Hepatocyte (in vitro differentiated cells): ENCODE measurements at regions not wholly inside any gene's neighbourhood (a gene's known extent, or its start where the extent isn't known, plus 50 kb on each side); places are given as distances from the start of the nearest gene placed in this dataset.

Experiments used
- DNase-seq: peaks from one replicate; pipeline ENCODE4 v3.0.0-alpha.2; 2016; ENCODE audit warnings: low spot score
- H2AFZ ChIP-seq: fragments of 200-600 bp; sonication (generic); 2 replicates; pipeline ENCODE4 v1.6.0; 2016; ENCODE audit warnings: antibody characterized with exemption, mild to moderate bottlenecking
- H3K27ac ChIP-seq: fragments of 200-600 bp; sonication (generic); 2 replicates; pipeline ENCODE4 v1.5.1; 2016; ENCODE audit warnings: mild to moderate bottlenecking
- H3K27me3 ChIP-seq: fragments of 200-600 bp; sonication (generic); 2 replicates; pipeline ENCODE4 v1.6.1; 2016
- H3K36me3 ChIP-seq: fragments of 200-600 bp; sonication (generic); replicated peaks from 2 replicates; pipeline ENCODE4 v1.5.1; 2016; ENCODE audit warnings: low read depth; ENCODE audit not compliant: insufficient read depth
- H3K4me1 ChIP-seq: fragments of 200-600 bp; sonication (generic); 2 replicates; pipeline ENCODE4 v1.5.1; 2016; ENCODE audit warnings: mild to moderate bottlenecking, moderate library complexity; ENCODE audit not compliant: insufficient read depth
- H3K4me2 ChIP-seq: fragments of 200-600 bp; sonication (generic); 2 replicates; pipeline ENCODE4 v1.6.0; 2016
- H3K4me3 ChIP-seq: fragments of 200-600 bp; sonication (generic); 2 replicates; pipeline ENCODE4 v1.5.1; 2016; ENCODE audit warnings: mild to moderate bottlenecking
- H3K79me2 ChIP-seq: fragments of 200-600 bp; sonication (generic); 2 replicates; pipeline ENCODE4 v1.6.0; 2017; ENCODE audit warnings: mild to moderate bottlenecking
- H3K9me2 ChIP-seq: fragments of 200-600 bp; sonication (generic); replicated peaks from 2 replicates; pipeline ENCODE4 v1.6.0; 2017; ENCODE audit warnings: mild to moderate bottlenecking; ENCODE audit not compliant: insufficient read depth
- H3K9me3 ChIP-seq: fragments of 200-600 bp; sonication (generic); 2 replicates; pipeline ENCODE4 v1.5.1; 2016; ENCODE audit warnings: low read depth, mild to moderate bottlenecking
- H4K20me1 ChIP-seq: fragments of 200-600 bp; sonication (generic); 2 replicates; pipeline ENCODE4 v1.6.0; 2016; ENCODE audit warnings: mild to moderate bottlenecking; ENCODE audit not compliant: insufficient read depth, poor library complexity, severe bottlenecking
- CTCF ChIP-seq: fragments of 200-600 bp; sonication (generic); IDR thresholded peaks from 2 replicates; pipeline ENCODE4 v1.5.1; 2016; ENCODE audit warnings: antibody characterized with exemption, mild to moderate bottlenecking; ENCODE audit not compliant: poor library complexity
- EZH2 ChIP-seq: fragments of 200-600 bp; sonication (generic); IDR thresholded peaks from 2 replicates; pipeline ENCODE4 v1.6.1; 2016; ENCODE audit warnings: antibody characterized with exemption, mild to moderate bottlenecking, borderline replicate concordance
- EZH2phosphoT487 ChIP-seq: fragments of 200-600 bp; sonication (generic); IDR thresholded peaks from one replicate; pipeline ENCODE4 v1.6.1; 2018; ENCODE audit warnings: antibody characterized with exemption, mild to moderate bottlenecking, low read depth, moderate library complexity; ENCODE audit not compliant: unreplicated experiment, severe bottlenecking
- WGBS: methylation state at CpG from one replicate; pipeline ENCODE4 v1.1.6; 2016; ENCODE audit warnings: low lambda C conversion rate; ENCODE audit errors: missing lambda C conversion rate; 5-methylcytosine and 5-hydroxymethylcytosine counted together

DNA sequence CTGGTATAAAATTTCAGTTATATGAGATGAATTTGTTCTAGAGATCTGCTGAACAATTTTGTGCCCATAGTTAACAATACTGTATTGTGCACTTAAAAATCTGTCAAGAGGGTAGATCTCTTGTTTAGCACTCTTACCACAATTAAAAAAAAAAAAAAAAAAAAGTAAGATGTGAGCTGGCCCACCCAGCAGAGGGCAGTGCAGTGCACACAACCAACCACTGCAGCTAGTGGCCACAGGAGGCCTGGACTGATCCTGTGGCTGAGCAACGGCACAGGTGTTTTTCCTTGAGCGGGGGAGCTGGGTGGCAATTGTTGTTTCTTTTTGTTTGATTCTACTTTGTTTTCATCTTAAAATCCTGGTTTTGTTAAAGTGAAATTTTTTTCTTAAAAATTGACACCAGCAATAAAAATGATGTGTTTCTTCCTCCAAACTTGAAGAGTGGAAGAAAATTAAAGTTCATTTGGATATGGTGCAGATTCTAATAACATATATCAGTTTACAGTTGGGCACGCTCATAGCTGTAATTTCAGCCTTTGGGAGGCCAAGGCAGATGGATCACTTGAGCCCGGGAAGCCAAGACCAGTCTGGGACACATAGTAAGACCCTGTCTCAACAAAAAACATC lies 171.1 kb upstream of the TBX20 start:
- Histone ChIP-seq H3K27me3 (no peaks in the 10 kb centered on the region), H3K4me3 (no peak overlapping the region), H2AFZ (no peak overlapping the region), H3K9me3 (no peaks in the 10 kb centered on the region), H3K4me1 (no peaks in the 10 kb centered on the region), H3K36me3 (no peaks in the 10 kb centered on the region), H3K4me2 (no peak overlapping the region), H3K79me2 (no peaks in the 10 kb centered on the region), H4K20me1 (no peaks in the 10 kb centered on the region), H3K27ac (no peak overlapping the region), H3K9me2 (no peaks in the 10 kb centered on the region)
- DNase-seq: peak; percentile 75
- WGBS: 57% methylated on average over 4 of the region's 4 CpGs
- TF ChIP-seq EZH2: no peak
- peak; percentile 66 for TF ChIP-seq CTCF
- no peak for TF ChIP-seq EZH2phosphoT487

GRCh38 chr7:35424440-35424839 lies 170.5 kb upstream of the TBX20 start:
- WGBS: 97% methylated on average over 4 of the region's 4 CpGs

GRCh38 chr7:35422715-35423114 lies 168.8 kb upstream of the TBX20 start:
- WGBS: 96% methylated on average over 2 of the region's 2 CpGs
- Histone ChIP-seq H3K4me1 (no peaks in the 10 kb centered on the region), H3K4me3 (no peak overlapping the region), H3K27ac (no peak overlapping the region), H3K9me2 (no peaks in the 10 kb centered on the region), H3K4me2 (no peak overlapping the region), H2AFZ (no peak overlapping the region), H3K27me3 (no peaks in the 10 kb centered on the region), H3K79me2 (no peaks in the 10 kb centered on the region), H3K36me3 (no peaks in the 10 kb centered on the region), H4K20me1 (no peaks in the 10 kb centered on the region), H3K9me3 (no peaks in the 10 kb centered on the region)
- TF ChIP-seq EZH2: no peak
- TF ChIP-seq CTCF: no peak
- no peak for TF ChIP-seq EZH2phosphoT487
- DNase-seq: no peak

More at GRCh38 chr7:35424440-35424839, 170.5 kb upstream of the TBX20 start:
- no peak overlapping the region for H3K27ac ChIP-seq
- no peak overlapping the region for H3K4me3 ChIP-seq
- no peaks in the 10 kb centered on the region for H3K4me1 ChIP-seq
- H3K9me2 ChIP-seq: no peaks in the 10 kb centered on the region
- H3K79me2 ChIP-seq: no peaks in the 10 kb centered on the region
- H3K4me2 ChIP-seq: no peak overlapping the region
- H3K27me3 ChIP-seq: no peaks in the 10 kb centered on the region
- no peaks in the 10 kb centered on the region for H3K9me3 ChIP-seq
- H2AFZ ChIP-seq: no peak overlapping the region
- no peaks in the 10 kb centered on the region for H3K36me3 ChIP-seq
- no peak for TF ChIP-seq EZH2phosphoT487
- no peak for TF ChIP-seq EZH2
- TF ChIP-seq CTCF: no peak
- H4K20me1 ChIP-seq: no peaks in the 10 kb centered on the region
- no peak for DNase-seq
